K562 (cell line): ENCODE measurements at regions not wholly inside any gene's neighbourhood (a gene's known extent, or its start where the extent isn't known, plus 50 kb on each side); places are given as distances from the start of the nearest gene placed in this dataset.
A peak's percentile ranks its signal among the peaks of the same experiment; 100 is the strongest.

Source experiments
- ATAC-seq: fragments of 200-7000 bp; cut with Tn5 transposase; 3 replicates; pipeline ENCODE4 v1.9.1; 2020; ENCODE audit warnings: moderate library complexity
- BruUV-seq: library from RNA; stranded (reverse); fragments of 400-500 nt; replicated peaks from 2 replicates; lab custom pipeline; 2021; lab: Mats Ljungman, UMichigan
- CTCF ChIA-PET: fragments of 300-600 bp; formaldehyde crosslinking; extraction: SDS; loops from one replicate; lab custom pipeline; 2021; ENCODE audit warnings: low intra/inter-chr PET ratio; lab: Yijun Ruan, JAX
- POLR2A ChIA-PET: fragments of 300-600, 350-650 bp; sonication (Branson Sonifier 250); formaldehyde crosslinking; extraction: SDS; loops from one replicate; lab custom pipeline; 2021; ENCODE audit warnings: antibody characterized with exemption, inconsistent platforms; lab: Yijun Ruan, JAX
- DNase-seq, 4 experiments: peaks; one replicate each; pipeline versions ENCODE4 v3.0.0 to v3.0.0-alpha.2; 2011 to 2018; ENCODE audit warnings: low spot score in 3 of 4, mixed read lengths in 3 of 4; ENCODE audit errors: extremely low read depth in 1 of 4
- FAIRE-seq: peaks from 2 replicates; lab custom pipeline; 2011; peaks lifted over from hg19 to GRCh38; lab: Jason Lieb, UNC
- H2AFZ ChIP-seq: 2 replicates; pipeline ENCODE4 v1.6.0; 2011; ENCODE audit warnings: low read depth, low read length, control low read depth, inconsistent platforms
- H3K27ac ChIP-seq: fragments of 200-600 bp; 3 replicates; pipeline ENCODE4 v1.8.0; 2011; ENCODE audit warnings: low read depth, mild to moderate bottlenecking, control low read depth, inconsistent platforms, low read length, moderate library complexity, mixed read lengths; ENCODE audit errors: extremely low read depth
- H3K27me3 ChIP-seq, 2 experiments: fragments of 300-600 bp in 1 of 2; 2 replicates in 1 of 2; 3 replicates in 1 of 2; pipeline versions ENCODE4 v1.6.0 to v1.8.0; 2011; ENCODE audit warnings: inconsistent platforms in 2 of 2, low read length in 2 of 2, mild to moderate bottlenecking in 1 of 2, mixed read lengths in 1 of 2, moderate library complexity in 1 of 2; ENCODE audit not compliant: control insufficient read depth in 2 of 2, insufficient read depth in 2 of 2
- H3K36me3 ChIP-seq: fragments of 300-600 bp; 3 replicates; pipeline ENCODE4 v1.8.0; 2011; ENCODE audit warnings: mild to moderate bottlenecking, low read length, inconsistent platforms; ENCODE audit not compliant: control insufficient read depth, insufficient read depth
- H3K4me1 ChIP-seq, 2 experiments: fragments of 200-600 bp in 1 of 2; replicated peaks in 1 of 2; 2 replicates in 1 of 2; 3 replicates in 1 of 2; pipeline versions ENCODE4 v1.5.1 to v1.8.0; 2011; ENCODE audit warnings: inconsistent platforms in 2 of 2, low read length in 2 of 2, mild to moderate bottlenecking in 1 of 2, mixed read lengths in 1 of 2, moderate library complexity in 1 of 2; ENCODE audit not compliant: control insufficient read depth in 2 of 2, insufficient read depth in 2 of 2
- H3K4me2 ChIP-seq: 2 replicates; pipeline ENCODE4 v1.6.1; 2011; ENCODE audit warnings: low read length, control low read depth, inconsistent platforms, mixed read lengths; ENCODE audit not compliant: insufficient read depth
- H3K4me3 ChIP-seq: fragments of 200-600 bp; sonication (generic), shearing (Covaris generic); 2 replicates; pipeline ENCODE4 v1.5.1; 2016; ENCODE audit warnings: control low read depth, inconsistent platforms
- H3K79me2 ChIP-seq: fragments of 200-600 bp; 3 replicates; pipeline ENCODE4 v1.8.0; 2011; ENCODE audit warnings: low read length, inconsistent platforms; ENCODE audit not compliant: control insufficient read depth, insufficient read depth
- H3K9ac ChIP-seq, 2 experiments: 2 replicates each; pipeline versions ENCODE4 v1.6.0 to v1.6.1; 2011; ENCODE audit warnings: low read depth in 2 of 2, low read length in 2 of 2, control low read depth in 1 of 2, inconsistent platforms in 1 of 2, mild to moderate bottlenecking in 1 of 2, mixed read lengths in 1 of 2; ENCODE audit not compliant: insufficient read depth in 1 of 2
- H3K9me1 ChIP-seq: one replicate; pipeline ENCODE4 v1.6.0; 2011; ENCODE audit warnings: inconsistent platforms, mild to moderate bottlenecking, low read length, moderate library complexity; ENCODE audit not compliant: control insufficient read depth, insufficient read depth
- H3K9me3 ChIP-seq: replicated peaks from 2 replicates; pipeline ENCODE4 v1.5.1; 2011; ENCODE audit warnings: low read depth, low read length, inconsistent platforms; ENCODE audit not compliant: control insufficient read depth, insufficient read depth
- H4K20me1 ChIP-seq: replicated peaks from 2 replicates; pipeline ENCODE4 v1.6.1; 2011; ENCODE audit warnings: low read length, inconsistent platforms, mixed read lengths; ENCODE audit not compliant: control insufficient read depth, insufficient read depth
- HNRNPL ChIP-seq: fragments of 200-400 bp; formaldehyde crosslinking; IDR thresholded peaks from 2 replicates; pipeline ENCODE4 v1.6.1; 2017; ENCODE audit warnings: low read depth, mild to moderate bottlenecking, low read length
- HNRNPLL ChIP-seq: fragments of 200-400 bp; formaldehyde crosslinking; IDR thresholded peaks from 2 replicates; pipeline ENCODE4 v1.6.1; 2017; ENCODE audit warnings: low read length, low read depth, mild to moderate bottlenecking; ENCODE audit not compliant: poor library complexity, severe bottlenecking
- RBM17 ChIP-seq: fragments of 200-400 bp; formaldehyde crosslinking; IDR thresholded peaks from 2 replicates; pipeline ENCODE4 v1.6.1; 2017; ENCODE audit warnings: low read depth, mild to moderate bottlenecking, low read length, borderline replicate concordance
- TFE3 ChIP-seq: fragments of 450-650 bp; formaldehyde crosslinking; IDR thresholded peaks from 2 replicates; pipeline ENCODE4 v1.4.0; 2020; ENCODE audit warnings: mild to moderate bottlenecking, mixed read lengths
- ZBTB43 ChIP-seq: sonication (generic); formaldehyde crosslinking; IDR thresholded peaks from 2 replicates; pipeline ENCODE4 v1.8.0; 2023; ENCODE audit warnings: mild to moderate bottlenecking, missing genetic modification reagents
- ZBTB9 ChIP-seq: fragments of 450-650 bp; formaldehyde crosslinking; IDR thresholded peaks from 2 replicates; pipeline ENCODE4 v1.4.0; 2020; ENCODE audit warnings: mild to moderate bottlenecking, moderate library complexity
- ZNF134 ChIP-seq: fragments of 250-450 bp; sonication (Bioruptor Pico); conservative IDR thresholded peaks from 2 replicates; pipeline ENCODE4 v1.4.0; 2020
- ZNF217 ChIP-seq: sonication (generic); formaldehyde crosslinking; IDR thresholded peaks from 2 replicates; pipeline ENCODE4 v1.8.0; 2022; ENCODE audit warnings: mild to moderate bottlenecking, missing genetic modification reagents
- ZNF707 ChIP-seq: fragments of 250-450 bp; sonication (Bioruptor Pico); conservative IDR thresholded peaks from 2 replicates; pipeline ENCODE4 v1.8.0; 2022; ENCODE audit warnings: inconsistent platforms, mild to moderate bottlenecking, moderate library complexity
- ZNF764 ChIP-seq: fragments of 250-450 bp; sonication (Bioruptor Pico); IDR thresholded peaks from 2 replicates; pipeline ENCODE4 v1.4.0; 2020; ENCODE audit warnings: low read depth, mild to moderate bottlenecking, moderate library complexity
- WGBS: fragments of 100-300 bp; shearing (Covaris generic); methylation state at CpG from one replicate; pipeline ENCODE4 v1.1.6; 2016; ENCODE audit warnings: low coverage, mixed read lengths; ENCODE audit not compliant: insufficient coverage; ENCODE audit errors: missing lambda C conversion rate; 5-methylcytosine and 5-hydroxymethylcytosine counted together
- in situ Hi-C: fragments of 300-500 bp; cut with MboI; formaldehyde crosslinking; loops from 4 replicates; pipeline ENCODE4 v1.15.0; 2018; ENCODE audit warnings: inconsistent platforms, mixed read lengths
- intact Hi-C: fragments of 100-400 bp; cut with micrococcal nuclease; formaldehyde crosslinking; loops from 2 replicates; pipeline ENCODE4 v1.14.2; 2022

DNA sequence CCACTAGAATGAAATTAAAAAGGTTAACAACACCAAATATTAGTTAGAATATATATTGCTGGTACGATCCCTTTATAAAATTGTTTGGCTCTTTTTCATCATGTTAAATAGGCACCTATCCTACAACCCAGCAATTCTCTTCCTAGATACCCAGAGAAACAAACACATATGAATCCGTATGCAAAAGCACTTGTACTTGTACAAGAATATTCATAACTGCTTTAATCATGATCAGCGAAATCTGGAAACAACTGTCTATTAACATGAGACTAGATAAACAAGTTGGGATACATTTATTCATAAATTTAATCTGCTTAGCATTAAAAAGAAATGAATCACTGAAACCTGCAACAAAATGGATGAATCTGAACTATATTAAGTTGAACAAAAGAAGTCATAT is 113.7 kb upstream of the MAP1B start (continued):
- no peak for TF ChIP-seq ZBTB43 (CRISPR knock-in tag)
- no peak for TF ChIP-seq ZNF764
- TF ChIP-seq TFE3 (CRISPR knock-in tag), result no peak

GRCh38 chr5:71996789-71997188 is 110.5 kb upstream of the MAP1B start:
- POLR2A ChIA-PET, result no interaction called here
- no peak overlapping the region for H3K4me3 ChIP-seq
- H3K79me2 ChIP-seq, result no peaks in the 10 kb centered on the region
- DNase-seq, result no peak
- no peaks in the 10 kb centered on the region for H3K36me3 ChIP-seq
- no peak overlapping the region for H3K9ac ChIP-seq
- H3K27me3 ChIP-seq, result peaks cover 2 to 8% of the 10 kb centered on the region in 2 experiments; a peak in 3 of 5 replicates
- no peak for TF ChIP-seq ZNF134 (CRISPR knock-in tag)
- TF ChIP-seq ZBTB9 (CRISPR knock-in tag), result 0 out of 2 replicates have a peak, but pooled peaks have one; percentile 57
- TF ChIP-seq ZNF707, result no peak
- no peak for TF ChIP-seq ZNF217 (CRISPR knock-in tag)
- TF ChIP-seq HNRNPLL, result no peak
- TF ChIP-seq RBM17, result no peak
- no peak for TF ChIP-seq HNRNPL
- TF ChIP-seq, all 486 proteins: peak for 1
- no peaks in the 10 kb centered on the region for H3K4me1 ChIP-seq
- ATAC-seq (no peak), FAIRE-seq (no peak)
- WGBS, result 6% methylated on average over 2 of the region's 2 CpGs
- no peaks in the 10 kb centered on the region for H4K20me1 ChIP-seq
- H2AFZ ChIP-seq, result no peak overlapping the region
- H3K27ac ChIP-seq, result no peak overlapping the region
- H3K9me3 ChIP-seq, result no peaks in the 10 kb centered on the region
- CTCF ChIA-PET, result no interaction called here
- in situ Hi-C loops (no loop called here), intact Hi-C loops (no loop called here)
- no peaks in the 10 kb centered on the region for H3K9me1 ChIP-seq
- no peak overlapping the region for H3K4me2 ChIP-seq
- no TSS peak for BruUV-seq
